ENCODE measurements at regions not wholly inside any gene's neighbourhood (a gene's known extent, or its start where the extent isn't known, plus 50 kb on each side); places are given as distances from the start of the nearest gene placed in this dataset.

DNA sequence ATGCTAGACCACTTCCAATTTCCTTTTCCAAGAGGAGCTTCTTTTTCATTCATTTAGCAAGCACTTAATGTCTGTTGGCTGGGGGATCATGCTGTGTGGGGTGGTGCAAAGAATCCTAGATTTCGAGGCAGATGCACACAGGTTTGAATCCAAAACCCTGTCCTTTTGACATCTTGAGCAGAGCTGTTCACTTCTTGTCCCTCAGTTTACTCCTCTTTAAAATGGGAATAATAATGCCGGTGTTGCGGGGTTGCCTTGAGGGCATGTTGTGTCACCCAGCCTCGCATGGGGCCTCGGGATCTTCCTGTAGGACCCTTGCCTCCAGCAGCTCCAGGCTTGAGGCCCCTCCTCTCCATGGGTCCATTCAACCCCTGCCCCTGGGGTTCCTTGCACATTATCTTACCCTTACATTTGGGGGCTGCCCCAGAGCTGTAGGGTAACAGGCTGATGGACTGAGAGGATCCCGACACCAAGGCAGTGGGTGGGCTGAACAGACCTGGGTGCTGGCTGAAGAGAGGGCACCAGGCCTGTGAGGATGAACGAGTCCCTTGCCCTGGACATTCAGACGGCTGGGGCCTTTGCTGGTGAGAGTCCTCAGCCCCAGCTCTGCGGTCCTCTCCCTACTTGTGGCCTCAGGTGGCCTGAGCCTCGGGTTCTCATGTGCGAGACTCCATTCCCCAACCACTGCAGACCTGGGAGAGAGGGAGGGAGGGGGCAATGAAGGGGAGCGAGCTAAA, 145.8 kb downstream of the BARX1 start:
- peaks cover 3% of the 10 kb centered on the region for H3K9me3 Mint-ChIP-seq

DNA sequence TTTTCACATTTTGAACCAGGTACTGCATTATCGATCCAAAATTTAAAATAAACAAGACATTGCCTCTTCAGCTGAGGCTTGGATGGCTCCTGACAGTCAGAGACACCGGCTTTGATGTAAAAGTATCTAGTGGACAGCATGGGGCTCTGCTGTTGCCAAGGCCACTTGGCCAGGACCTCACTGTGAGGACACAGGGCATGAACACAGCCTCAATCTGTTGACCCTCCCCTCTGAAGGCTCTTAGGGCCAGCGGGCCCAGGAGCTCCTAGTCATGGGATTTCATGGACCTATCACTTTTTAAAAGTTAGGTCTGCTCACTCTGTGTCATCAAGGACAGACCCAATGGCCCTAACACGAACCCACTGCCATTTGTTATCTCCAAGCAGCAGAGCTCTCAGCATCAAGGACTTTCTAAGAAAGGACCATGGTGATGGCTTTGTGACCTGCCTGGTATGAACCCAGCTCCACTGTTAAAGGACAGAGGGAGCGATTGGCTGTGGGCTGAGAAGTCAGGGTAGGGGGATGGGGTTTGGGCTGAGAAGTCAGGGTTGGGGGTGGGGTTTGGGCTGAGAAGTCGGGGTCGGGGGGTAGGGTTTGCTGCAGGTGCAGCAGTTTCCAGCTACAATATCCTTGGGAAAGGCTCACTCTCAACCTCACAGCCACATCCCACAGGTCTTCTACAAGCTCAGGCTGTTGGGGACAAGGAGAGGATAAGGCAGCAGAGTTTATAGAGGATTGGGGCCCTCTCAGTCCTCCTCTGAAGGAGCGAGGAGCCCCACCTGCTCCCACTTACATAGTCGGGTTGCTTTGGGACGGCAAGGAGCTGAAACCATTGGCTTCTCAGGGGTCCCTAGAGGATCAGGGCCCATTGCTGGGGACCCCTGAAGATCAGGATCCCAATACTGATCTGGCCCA, 146.8 kb downstream of the BARX1 start:
- no peak overlapping the region for H3K4me3 Mint-ChIP-seq
- no peaks in the 10 kb centered on the region for H3K36me3 Mint-ChIP-seq (ENCODE audit: low read depth)
- H3K27me3 Mint-ChIP-seq (ENCODE audit: insufficient read depth) = peaks cover 3% of the 10 kb centered on the region
- TF ChIP-seq, protein P1, sequence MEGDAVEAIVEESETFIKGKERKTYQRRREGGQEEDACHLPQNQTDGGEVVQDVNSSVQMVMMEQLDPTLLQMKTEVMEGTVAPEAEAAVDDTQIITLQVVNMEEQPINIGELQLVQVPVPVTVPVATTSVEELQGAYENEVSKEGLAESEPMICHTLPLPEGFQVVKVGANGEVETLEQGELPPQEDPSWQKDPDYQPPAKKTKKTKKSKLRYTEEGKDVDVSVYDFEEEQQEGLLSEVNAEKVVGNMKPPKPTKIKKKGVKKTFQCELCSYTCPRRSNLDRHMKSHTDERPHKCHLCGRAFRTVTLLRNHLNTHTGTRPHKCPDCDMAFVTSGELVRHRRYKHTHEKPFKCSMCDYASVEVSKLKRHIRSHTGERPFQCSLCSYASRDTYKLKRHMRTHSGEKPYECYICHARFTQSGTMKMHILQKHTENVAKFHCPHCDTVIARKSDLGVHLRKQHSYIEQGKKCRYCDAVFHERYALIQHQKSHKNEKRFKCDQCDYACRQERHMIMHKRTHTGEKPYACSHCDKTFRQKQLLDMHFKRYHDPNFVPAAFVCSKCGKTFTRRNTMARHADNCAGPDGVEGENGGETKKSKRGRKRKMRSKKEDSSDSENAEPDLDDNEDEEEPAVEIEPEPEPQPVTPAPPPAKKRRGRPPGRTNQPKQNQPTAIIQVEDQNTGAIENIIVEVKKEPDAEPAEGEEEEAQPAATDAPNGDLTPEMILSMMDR (IDR thresholded peaks at IDR 0.05) = no peak
- peaks cover 9% of the 10 kb centered on the region for H3K9me3 Mint-ChIP-seq
- no peaks in the 10 kb centered on the region for H3K4me1 Mint-ChIP-seq (ENCODE audit: low read depth)
- no peak overlapping the region for H3K27ac Mint-ChIP-seq
- no peak for DNase-seq

More for the DNA sequence above, 145.8 kb downstream of the BARX1 start:
- TF ChIP-seq, protein P1 (IDR thresholded peaks at IDR 0.05) = no peak
- Mint-ChIP-seq H3K4me1 (ENCODE audit: low read depth) (no peaks in the 10 kb centered on the region), H3K4me3 (no peak overlapping the region), H3K36me3 (ENCODE audit: low read depth) (no peaks in the 10 kb centered on the region), H3K27me3 (ENCODE audit: insufficient read depth) (peaks cover 9% of the 10 kb centered on the region), H3K27ac (no peak overlapping the region)
- DNase-seq = no peak

- H3K36me3 Mint-ChIP-seq (ENCODE audit: low read depth) = no peaks in the 10 kb centered on the region
- DNase-seq = no peak
- TF ChIP-seq, protein P1 (IDR thresholded peaks at IDR 0.05) = no peak
- H3K27ac Mint-ChIP-seq = no peak overlapping the region
- peaks cover 14% of the 10 kb centered on the region for H3K9me3 Mint-ChIP-seq
- no peaks in the 10 kb centered on the region for H3K4me1 Mint-ChIP-seq (ENCODE audit: low read depth)
- H3K4me3 Mint-ChIP-seq = no peak overlapping the region
- peaks cover 1% of the 10 kb centered on the region; the same call in 1 of the 2 replicates for H3K27me3 Mint-ChIP-seq (ENCODE audit: insufficient read depth)
These were observed 147.7 kb downstream of the BARX1 start for GRCh38 chr9:93807166-93808074.

DNA sequence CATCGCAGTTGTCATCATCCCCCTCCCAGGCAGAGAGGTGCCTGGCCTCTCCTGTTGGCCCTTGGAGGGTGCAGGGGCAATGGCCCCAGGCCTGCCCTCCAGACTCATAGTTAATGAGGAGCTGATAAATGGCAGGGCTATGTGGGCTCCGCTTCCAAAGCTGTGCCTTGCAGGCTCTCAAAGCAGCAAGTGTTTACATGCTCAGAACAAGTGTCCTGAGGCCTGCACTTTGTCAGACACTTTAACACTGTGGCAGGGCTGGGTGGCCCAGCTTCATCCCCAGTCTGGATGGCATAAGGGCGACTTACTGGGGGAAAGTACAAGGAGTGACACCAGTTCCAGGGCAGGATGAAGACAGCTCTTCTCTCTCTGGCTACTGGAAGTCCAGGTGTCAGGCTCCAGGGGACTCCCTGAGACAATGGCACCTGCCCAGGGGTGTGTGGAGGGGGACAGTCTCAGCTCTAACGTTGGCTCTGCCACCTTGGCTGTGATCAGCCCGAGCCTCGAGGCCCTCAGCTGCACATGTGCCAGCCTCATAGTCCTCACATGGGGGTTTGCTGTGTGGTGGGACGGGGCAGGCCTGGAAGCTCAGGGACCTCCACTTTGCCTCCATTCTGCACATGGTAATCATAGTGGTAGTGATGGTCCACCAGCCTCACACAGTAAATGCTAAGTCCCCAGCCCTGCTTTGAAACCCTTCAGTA, 153.4 kb downstream of the BARX1 start:
- Mint-ChIP-seq H3K4me3 (no peak overlapping the region), H3K36me3 (ENCODE audit: low read depth) (no peaks in the 10 kb centered on the region), H3K9me3 (peaks cover 30% of the 10 kb centered on the region), H3K4me1 (ENCODE audit: low read depth) (no peaks in the 10 kb centered on the region), H3K27me3 (ENCODE audit: insufficient read depth) (peaks cover 1% of the 10 kb centered on the region; the same call in 1 of the 2 replicates), H3K27ac (no peak overlapping the region)
- TF ChIP-seq, protein P1 (IDR thresholded peaks at IDR 0.05) = no peak
- DNase-seq = no peak
